ENCODE measurements at regions not wholly inside any gene's neighbourhood (a gene's known extent, or its start where the extent isn't known, plus 50 kb on each side); places are given as distances from the start of the nearest gene placed in this dataset.
A peak's percentile ranks its signal among the peaks of the same experiment; 100 is the strongest.

GRCh38 chr19:29293292-29293691 lies 80.3 kb upstream of the UQCRFS1 start:
- DNase-seq: no peak

GRCh38 chr19:29293736-29294342 lies 80.9 kb upstream of the UQCRFS1 start:
- no peak for DNase-seq

- DNase-seq: peak; percentile 70
Measured at GRCh38 chr19:29294343-29294811, 81.4 kb upstream of the UQCRFS1 start.

- DNase-seq: no peak
Measured at GRCh38 chr19:29295285-29295684, 82.3 kb upstream of the UQCRFS1 start.

GRCh38 chr19:29297381-29297780 lies 84.4 kb upstream of the UQCRFS1 start:
- DNase-seq: no peak

GRCh38 chr19:29299416-29300380 lies 86.7 kb upstream of the UQCRFS1 start:
- DNase-seq: no peak

GRCh38 chr19:29302002-29302928 lies 89.3 kb upstream of the UQCRFS1 start:
- peak; percentile 84 for DNase-seq

- peak; percentile 26 for DNase-seq
Measured at GRCh38 chr19:29303069-29303718, 90.2 kb upstream of the UQCRFS1 start.

- no peak for DNase-seq
Measured at GRCh38 chr19:29303719-29304090, 90.8 kb upstream of the UQCRFS1 start.

GRCh38 chr19:29305268-29305667 lies 92.3 kb upstream of the UQCRFS1 start:
- no peak for DNase-seq

- no peak for DNase-seq
Measured at GRCh38 chr19:29308977-29309590, 96.1 kb upstream of the UQCRFS1 start.

- no peak for DNase-seq
Measured at GRCh38 chr19:29309637-29310036, 96.7 kb upstream of the UQCRFS1 start.

GRCh38 chr19:29311191-29311790 lies 98.3 kb upstream of the UQCRFS1 start:
- no peak for DNase-seq

GRCh38 chr19:29315556-29316190 lies 102.7 kb upstream of the UQCRFS1 start:
- no peak for DNase-seq

GRCh38 chr19:29318581-29318980 lies 105.6 kb upstream of the UQCRFS1 start:
- no peak for DNase-seq

- no peak for DNase-seq
Measured at GRCh38 chr19:29320086-29320485, 107.1 kb upstream of the UQCRFS1 start.

- DNase-seq: no peak
Measured at GRCh38 chr19:29320618-29321017, 107.7 kb upstream of the UQCRFS1 start.

- DNase-seq: no peak
Measured at GRCh38 chr19:29321116-29321515, 108.2 kb upstream of the UQCRFS1 start.

GRCh38 chr19:29323021-29323430 lies 110.1 kb upstream of the UQCRFS1 start:
- DNase-seq: no peak

- no peak for DNase-seq
Measured at GRCh38 chr19:29323440-29324290, 110.7 kb upstream of the UQCRFS1 start.
